NCI-H2107 treated with DMSO at 0.1 percent for 48 hours (cell line): ENCODE measurements at regions not wholly inside any gene's neighbourhood (a gene's known extent, or its start where the extent isn't known, plus 50 kb on each side); places are given as distances from the start of the nearest gene placed in this dataset.
"Not testable (repeated sequence)": the region's sequence is repeated elsewhere in the genome, so short reads cannot be mapped to it uniquely, and the experiment has no call there.

Experiments
- DNase-seq: peaks from one replicate; lab custom pipeline; 2025; ENCODE audit not compliant: unreplicated experiment; lab: John Stamatoyannopoulos, UW

GRCh38 chr7:115654384-115655214 is 376.0 kb downstream of the TFEC start:
- DNase-seq, result no peak

GRCh38 chr7:115649429-115649828 is 381.1 kb downstream of the TFEC start:
- no peak for DNase-seq

- DNase-seq, result no peak
Measured at GRCh38 chr7:115647712-115648111, 382.9 kb downstream of the TFEC start.

- no peak for DNase-seq
Measured at GRCh38 chr7:115642194-115642593, 388.4 kb downstream of the TFEC start.

- DNase-seq, result no peak
Measured at GRCh38 chr7:115638853-115639252, 391.7 kb downstream of the TFEC start.

- DNase-seq, result no peak
Measured at GRCh38 chr7:115637128-115637527, 393.4 kb downstream of the TFEC start.

GRCh38 chr7:115635876-115636275 is 394.7 kb downstream of the TFEC start:
- DNase-seq, result no peak

GRCh38 chr7:115635376-115635775 is 395.2 kb downstream of the TFEC start:
- no peak for DNase-seq

- no peak for DNase-seq
Measured at GRCh38 chr7:115634633-115635032, 395.9 kb downstream of the TFEC start.

GRCh38 chr7:115632636-115633035 is 397.9 kb downstream of the TFEC start:
- DNase-seq, result no peak

GRCh38 chr7:115631782-115632181 is 398.8 kb downstream of the TFEC start:
- no peak for DNase-seq

- no peak for DNase-seq
Measured at GRCh38 chr7:115630049-115630448, 400.5 kb downstream of the TFEC start.

GRCh38 chr7:115618676-115619075 is 411.9 kb downstream of the TFEC start:
- DNase-seq, result no peak

- no peak for DNase-seq
Measured at GRCh38 chr7:115613836-115614235, 416.7 kb downstream of the TFEC start.

GRCh38 chr7:115603416-115603815 is 427.1 kb downstream of the TFEC start:
- no peak for DNase-seq

- DNase-seq, result no peak
Measured at GRCh38 chr7:115600207-115600606, 430.4 kb downstream of the TFEC start.

GRCh38 chr7:115599184-115599583 is 431.4 kb downstream of the TFEC start:
- not testable (repeated sequence) for DNase-seq

- DNase-seq, result not testable (repeated sequence)
Measured at GRCh38 chr7:115597220-115597619, 433.3 kb downstream of the TFEC start.

GRCh38 chr7:115593111-115593510 is 437.5 kb downstream of the TFEC start:
- no peak for DNase-seq

- peak; percentile 7 for DNase-seq
Measured at GRCh38 chr7:115585015-115585718, 445.4 kb downstream of the TFEC start.

- DNase-seq, result no peak
Measured at GRCh38 chr7:115582956-115583355, 447.6 kb downstream of the TFEC start.

GRCh38 chr7:115578576-115578975 is 452.0 kb downstream of the TFEC start:
- no peak for DNase-seq
